8988T (cell line): ENCODE measurements at regions not wholly inside any gene's neighbourhood (a gene's known extent, or its start where the extent isn't known, plus 50 kb on each side); places are given as distances from the start of the nearest gene placed in this dataset.
"Not testable (repeated sequence)": the region's sequence is repeated elsewhere in the genome, so short reads cannot be mapped to it uniquely, and the experiment has no call there.

Experiments
- DNase-seq: peaks from one replicate; pipeline ENCODE4 v3.0.0; 2011

DNA sequence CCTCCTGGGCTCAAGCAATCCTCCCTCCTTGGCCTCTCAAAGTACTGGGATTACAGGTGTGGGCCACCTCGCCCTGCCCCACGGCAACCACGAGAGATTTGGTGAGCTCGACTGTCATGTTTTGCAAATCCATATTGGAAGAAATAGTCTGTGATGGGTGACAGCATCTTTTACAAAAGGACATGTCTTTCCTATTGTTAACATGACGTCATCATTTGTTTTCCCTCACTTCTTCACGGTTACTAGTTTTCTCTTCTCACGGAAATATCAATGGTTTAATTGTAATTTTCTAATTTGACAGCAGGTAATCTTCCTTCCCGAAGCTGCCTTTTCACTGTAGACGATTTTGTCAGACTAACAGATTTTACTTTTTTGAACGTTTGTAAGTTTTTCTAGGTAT lies 110.8 kb upstream of the GREM2 start:
- DNase-seq = no peak

DNA sequence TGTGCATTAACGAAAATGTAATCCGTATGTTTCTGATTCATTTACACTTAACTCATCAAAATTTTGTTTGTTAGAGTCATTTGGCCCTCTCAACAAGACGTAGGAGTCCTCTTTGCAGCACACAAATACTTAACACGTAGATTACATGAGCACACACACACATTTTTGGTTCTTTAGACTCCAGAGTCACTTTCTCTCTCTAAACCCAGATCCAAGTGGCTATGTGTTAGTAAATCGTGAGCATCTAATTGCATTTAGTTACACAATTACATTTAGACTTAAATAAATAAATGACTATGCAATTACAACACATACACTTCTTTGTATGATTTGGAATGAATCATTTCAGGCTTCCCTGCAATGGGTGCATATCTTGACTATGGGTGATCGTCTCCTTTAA lies 109.0 kb upstream of the GREM2 start:
- no peak for DNase-seq

DNA sequence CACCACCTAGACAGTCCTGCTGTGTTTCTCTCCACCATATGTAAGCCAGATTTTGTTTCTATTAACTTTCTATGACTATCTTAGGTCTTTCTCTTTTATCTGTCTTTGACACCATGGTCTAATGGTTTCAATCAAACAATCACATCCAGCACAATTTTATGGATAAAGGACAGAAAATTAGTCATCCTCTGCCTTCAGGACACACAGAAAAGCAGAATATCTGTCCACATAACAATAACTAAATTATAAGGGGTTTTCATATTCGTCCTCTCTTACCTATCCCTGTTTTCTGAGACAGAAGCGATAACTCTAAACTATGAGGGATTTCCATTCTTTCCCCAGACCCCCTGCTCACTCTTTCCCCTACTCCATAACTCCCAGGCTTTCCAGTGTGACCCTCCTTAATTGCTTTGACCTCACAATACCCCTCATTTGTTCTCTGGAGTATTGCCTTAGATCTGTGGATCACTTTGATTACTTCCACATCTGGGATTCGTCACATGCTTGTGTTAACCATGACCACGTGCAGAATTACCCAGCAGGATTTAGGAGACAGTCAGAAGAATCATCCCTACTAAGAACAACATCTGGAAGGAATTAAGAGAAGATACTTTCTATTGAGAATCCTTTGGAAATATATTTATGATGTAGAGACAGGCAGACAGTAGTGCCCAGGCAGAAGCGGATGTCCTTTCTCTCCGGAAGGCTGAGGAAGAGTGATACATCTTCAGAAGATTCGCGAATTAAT lies 108.2 kb upstream of the GREM2 start:
- DNase-seq = no peak

DNA sequence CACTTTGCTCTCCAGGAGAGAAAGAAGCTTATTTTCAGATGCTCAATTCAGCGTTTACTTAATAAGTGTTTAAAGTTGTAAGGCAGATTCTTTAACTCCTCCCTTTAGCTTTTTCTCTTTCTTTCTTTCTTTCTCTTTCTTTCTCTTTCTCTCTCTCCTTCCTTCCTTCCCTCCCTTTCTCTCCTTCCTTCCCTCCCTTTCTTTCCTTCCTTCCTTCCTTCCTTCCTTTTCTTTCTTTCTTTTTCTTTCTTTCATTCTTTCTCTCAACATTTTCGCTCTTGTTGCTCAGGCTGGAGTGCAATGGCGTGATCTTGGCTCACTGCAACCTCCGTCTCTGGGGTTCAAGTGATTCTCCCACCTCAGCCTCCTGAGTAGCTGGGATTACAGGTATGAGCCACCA lies 104.6 kb upstream of the GREM2 start:
- DNase-seq = not testable (repeated sequence)

DNA sequence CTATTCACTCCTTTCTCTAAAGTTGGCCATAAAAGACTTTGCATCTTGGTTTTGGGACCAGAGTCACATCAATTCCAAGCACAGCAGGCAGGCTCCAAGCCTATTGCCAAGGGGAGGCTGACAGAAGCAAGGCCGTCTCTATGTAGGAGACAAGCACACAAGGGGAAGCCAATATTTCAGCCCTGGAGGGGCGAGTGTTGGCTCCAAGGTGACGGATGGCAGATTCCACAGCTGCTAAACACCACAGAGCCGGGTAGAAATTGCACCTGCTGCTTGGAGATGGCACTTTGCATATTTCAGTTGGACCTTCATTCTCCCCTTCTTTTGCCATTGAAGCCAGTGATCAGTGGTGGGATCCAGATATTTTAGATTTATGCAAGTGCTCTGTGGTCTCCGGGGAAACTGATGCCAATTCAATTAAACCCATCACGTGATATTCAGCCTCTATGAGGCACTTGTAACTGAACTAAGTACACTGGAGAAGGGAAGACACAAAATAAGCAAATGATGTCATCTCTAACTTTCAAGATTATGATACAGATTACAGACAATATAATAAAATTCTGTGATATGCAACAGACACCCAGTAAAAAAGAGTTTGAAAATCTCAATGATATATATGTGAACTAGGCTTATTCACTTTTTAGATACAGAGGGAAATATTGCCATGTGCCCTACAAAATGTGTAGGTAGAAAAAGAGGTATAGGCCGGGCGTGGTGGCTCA lies 102.8 kb upstream of the GREM2 start:
- DNase-seq = no peak

DNA sequence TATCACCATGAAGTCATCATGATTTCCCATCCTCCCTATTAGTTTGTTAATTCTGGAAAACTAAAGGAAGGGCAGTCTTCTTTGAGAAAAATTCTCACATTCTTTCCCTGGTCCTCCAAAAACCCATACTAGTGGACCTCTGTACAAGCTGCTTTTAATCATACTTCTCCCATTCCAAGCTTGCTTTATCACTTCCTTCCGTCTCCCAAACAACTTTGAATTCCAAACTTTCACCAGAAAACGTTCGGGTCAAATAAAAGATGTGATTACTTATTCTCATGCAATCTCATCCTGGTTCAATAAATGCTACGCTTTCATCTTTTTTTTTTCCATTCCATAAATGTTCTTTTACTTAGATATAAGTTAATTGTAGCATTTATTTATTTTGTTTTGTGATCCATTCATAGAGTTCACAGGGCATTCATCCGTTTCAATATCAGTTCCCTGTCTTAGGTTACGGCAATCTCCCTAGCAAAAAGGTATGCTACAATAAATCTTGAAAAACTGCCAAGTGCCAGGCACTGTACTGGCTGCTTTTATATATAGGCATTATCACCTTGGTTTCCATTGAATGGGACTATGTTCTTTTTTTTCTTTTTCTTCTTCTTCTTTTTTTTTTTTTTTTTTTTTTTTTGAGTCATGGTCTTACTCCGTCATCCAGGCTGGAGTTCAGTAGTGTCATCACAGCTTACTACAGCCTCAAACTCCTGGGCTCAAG lies 100.2 kb upstream of the GREM2 start:
- no peak for DNase-seq

DNA sequence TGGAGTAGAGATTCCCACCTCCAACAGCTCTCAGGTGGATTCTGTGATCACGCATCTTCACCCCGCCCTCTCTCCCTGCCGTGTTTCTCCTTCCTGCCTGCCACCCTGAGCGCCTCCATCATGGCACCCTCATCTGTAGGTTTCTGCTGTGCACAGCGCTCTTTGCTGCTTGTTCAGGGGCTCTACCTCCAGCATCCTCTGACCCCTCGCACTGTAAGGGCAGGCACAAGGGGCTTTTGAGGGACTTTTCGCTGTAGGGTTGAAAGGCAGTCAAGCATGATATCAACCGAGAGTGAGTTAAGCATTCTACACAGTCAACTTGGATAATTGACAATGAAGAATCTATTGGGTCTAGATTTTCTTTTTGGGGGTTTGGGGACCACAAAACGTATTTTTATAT lies 99.1 kb upstream of the GREM2 start:
- DNase-seq = no peak

DNA sequence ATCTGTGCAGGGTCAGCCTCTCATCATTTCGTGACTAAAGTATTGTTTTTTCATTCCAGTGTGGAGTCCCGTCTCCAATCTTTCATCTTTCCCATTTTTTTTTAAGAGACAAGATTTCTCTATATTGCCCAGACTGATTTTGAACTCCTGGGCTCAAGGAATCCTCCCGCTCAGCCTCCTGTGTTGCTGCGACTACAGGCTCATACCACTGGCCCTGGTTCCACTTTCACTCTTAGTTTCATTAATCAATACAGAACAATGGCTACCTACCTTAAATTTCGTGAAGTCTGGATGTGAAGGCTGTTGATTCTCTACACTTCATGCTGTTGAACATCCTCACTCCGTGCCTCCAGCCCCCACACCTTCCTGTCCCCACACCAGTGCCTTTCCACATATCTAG lies 97.7 kb upstream of the GREM2 start:
- DNase-seq = no peak

DNA sequence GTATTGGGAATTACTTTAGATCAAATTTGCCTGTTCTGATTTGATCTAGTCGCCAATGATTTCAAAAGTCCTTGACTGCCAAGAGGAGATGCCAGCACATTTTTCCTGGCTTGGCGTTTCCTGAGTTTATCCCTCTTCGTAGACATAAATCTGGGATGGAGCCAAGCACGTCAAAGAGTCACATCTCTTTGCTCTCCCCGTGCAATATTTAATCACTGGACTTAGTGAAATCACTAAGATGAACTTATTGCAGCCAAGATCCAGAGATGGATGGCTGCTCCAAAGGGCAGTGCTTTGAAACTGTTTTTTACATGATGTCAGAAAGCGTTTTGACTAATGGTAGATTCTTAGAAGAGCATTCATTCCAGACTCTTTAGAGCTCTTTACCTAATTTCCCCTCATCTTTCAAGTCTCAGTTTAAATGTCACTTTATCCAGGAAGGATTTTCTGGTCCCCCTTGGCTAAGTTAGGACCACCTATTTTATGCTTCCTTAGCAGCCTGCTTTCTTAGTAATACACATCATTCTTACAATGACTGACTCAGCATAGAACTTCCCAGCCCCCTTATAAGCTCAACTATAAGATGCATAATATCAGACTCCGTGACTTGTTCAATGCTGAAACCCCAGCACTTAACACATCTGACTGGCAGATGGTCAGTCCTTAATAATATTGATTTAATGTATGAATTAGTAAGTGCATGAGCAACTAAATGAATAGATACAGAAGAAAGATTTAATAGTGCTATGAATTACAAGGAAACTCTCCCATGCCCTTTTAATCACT lies 94.4 kb upstream of the GREM2 start:
- no peak for DNase-seq

DNA sequence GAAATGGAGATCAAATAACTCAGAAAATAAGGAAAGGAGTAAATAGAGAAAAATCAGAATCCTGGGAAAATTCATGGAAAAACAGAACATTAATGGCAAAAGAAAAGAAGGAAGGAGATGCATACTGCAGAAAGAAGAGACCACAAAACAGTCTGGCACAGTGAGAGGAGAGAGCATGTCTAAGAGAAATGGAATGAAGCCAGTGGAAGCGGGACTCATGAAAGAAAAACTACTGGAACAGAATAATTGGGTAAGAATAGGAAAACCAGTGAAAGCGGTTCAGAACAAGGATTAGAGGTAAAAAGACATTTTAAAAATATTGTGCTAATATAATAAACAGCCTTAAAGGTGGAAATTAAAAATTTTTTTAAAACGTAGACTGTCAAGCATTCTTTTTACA lies 93.6 kb upstream of the GREM2 start:
- no peak for DNase-seq

DNA sequence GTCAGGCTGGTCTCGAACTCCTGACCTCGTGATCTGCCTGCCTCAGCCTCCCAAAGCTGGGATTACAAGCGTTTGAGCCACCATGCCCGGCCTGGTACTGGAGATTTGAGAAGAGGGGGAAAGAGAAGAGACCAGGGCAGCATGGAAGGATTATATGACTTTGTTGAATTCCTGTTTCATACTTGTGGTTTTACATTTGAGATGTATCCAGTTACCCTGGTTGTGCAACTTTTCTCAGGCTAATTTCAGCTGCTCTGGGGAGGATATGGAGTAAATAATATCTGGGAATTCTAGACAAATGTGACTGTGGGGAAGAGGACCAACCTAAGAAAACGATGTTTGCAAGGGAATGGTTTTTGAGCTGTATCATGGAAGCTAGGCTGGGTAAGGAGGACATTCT lies 89.5 kb upstream of the GREM2 start:
- no peak for DNase-seq

DNA sequence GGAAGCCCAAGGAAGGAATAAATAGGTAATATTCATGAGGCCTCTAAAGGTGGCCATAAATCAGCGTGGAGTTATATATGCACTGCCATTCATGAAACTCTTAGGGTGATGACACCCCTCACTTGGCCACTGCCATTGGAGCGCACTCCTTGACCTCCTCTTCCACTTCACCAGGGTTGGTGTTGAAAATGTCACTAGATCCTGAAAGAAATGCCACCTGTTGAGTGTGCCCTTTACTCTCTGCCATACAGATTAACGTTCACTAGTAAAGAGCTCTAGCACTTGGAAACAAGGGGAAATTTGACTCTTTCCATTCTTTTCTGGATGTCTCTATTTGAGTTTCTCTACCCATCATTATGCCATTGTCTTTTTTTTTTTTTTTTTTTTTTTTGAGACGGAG lies 83.5 kb upstream of the GREM2 start:
- DNase-seq = no peak

DNA sequence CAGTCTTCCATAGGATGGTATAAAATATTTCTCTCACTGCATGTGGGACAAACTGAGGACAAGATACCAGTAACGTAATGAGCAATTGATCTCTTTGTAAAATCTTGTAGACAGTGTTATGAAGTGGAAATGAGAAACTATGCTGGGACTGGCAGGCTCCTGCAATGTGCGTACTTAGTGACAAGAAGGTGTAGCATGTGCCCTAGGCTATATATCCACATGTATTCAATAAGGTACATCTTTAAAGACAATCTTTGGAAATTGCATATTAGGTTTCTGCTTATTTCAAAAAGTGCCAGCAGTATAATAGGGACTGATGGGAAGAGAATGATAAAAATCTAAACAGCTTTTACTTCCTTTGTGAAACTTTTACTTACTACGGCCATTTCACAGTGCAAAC lies 81.9 kb upstream of the GREM2 start:
- no peak for DNase-seq

DNA sequence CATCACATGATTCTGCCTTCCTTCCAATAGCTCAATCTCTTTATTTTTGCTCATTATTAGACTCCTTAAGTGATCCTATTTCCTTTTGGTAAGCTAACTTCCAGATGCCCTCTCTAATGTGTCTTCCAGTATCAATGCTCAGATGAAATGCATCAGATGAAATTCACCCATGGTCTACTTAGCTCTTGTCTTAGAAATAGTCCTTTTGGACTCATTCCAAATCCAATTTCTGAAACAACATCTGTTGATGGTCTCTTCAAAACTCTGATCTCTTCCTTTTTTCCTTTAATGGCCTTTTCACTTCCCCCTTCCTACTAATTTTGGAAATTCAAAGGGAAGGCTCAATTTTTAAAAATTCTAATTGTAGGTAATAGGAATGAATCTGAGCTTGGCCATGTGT lies 81.1 kb upstream of the GREM2 start:
- DNase-seq = no peak

DNA sequence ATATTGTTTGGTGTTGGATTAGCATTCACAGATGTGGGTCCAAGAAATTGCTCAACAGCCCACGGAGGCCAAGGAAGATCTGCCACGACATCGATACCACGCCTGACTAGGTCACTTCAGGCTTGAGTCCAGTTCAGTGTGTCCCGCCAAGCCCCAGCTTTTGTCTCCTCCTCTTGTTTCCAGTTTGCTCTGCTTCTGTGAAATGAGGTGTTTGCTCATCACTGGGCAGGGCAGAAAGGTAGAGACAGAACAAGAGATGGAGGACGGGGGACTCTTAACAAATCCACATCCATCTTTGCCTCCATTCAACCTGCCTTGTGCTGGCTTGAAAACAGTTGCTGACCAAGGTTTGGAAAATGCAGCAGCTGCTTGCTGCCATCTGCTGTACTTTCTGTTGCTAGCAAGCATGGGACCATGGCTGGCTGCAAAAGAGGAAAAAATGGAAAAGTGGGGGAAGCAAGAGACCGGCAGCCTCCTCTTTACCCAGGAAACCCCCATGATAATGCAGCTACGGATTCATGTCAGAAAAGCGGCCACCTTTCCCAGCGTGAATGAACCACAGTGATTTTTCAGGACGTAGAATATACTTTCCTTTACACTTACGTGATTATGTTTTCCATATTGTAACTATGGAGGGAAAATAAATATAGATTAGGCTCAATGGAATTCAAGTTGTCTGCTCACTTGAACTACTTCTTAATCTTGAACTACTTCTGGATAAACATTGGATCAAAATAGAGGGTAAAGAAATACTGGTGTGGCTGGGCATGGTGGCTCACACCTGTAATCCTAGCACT lies 80.2 kb upstream of the GREM2 start:
- DNase-seq = peak; percentile 11

DNA sequence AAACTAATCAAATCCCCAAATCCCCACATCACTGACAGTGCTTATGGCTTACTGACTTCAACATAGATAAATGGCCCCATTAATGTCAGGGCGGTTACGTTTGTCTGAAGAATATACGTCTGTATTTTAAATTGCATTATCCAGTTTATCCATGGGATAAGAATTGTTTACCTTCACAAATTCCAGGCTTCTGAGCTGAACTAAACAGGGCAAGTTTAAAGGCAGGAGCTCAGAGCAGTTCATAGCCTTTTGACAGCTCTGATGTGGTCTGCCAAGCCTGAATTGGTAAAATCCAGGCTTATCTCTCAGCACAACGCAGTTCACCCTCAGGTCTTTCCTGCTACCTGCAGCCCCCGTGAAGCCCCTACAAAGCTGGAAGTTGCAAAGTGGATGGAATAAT lies 79.5 kb upstream of the GREM2 start:
- DNase-seq = no peak

DNA sequence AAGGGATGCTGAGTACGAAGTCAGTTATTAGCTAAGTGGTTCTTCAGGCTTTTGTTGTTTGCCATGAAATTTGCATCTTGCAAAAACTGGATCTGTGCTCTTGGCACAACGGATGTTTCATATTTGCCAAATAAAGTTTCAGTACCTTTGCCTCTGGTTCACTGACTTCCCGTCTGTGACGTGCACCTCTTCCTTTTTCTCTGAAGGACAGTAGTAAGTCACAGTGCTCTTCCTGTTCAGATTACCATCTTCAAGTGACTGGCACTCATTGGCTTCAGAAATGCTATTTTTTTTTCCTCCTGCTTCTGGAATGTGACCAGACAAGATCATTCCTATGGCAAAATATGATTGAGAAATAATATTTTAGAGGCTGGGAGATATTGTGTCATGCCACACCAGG lies 75.9 kb upstream of the GREM2 start:
- DNase-seq = no peak

DNA sequence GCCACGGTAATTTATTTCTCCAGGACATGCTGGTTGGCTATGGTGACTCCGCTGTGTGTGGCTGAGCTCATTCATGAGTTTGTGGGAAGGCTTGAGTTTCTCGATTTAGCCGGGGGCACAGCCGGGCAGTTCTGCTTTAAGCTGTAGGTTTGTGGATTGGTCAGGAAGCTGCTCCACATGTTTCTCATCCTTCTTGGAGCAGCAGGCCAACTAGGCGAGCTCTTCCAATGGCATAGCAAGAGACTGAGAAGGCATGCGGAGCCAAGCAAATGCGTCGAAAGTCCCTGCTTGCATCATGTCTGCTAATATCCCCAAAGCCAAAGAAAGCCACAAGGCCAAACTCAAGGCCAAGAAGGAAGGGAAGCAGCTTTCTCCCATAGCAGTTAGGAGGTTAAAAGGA lies 71.6 kb upstream of the GREM2 start:
- DNase-seq = no peak

DNA sequence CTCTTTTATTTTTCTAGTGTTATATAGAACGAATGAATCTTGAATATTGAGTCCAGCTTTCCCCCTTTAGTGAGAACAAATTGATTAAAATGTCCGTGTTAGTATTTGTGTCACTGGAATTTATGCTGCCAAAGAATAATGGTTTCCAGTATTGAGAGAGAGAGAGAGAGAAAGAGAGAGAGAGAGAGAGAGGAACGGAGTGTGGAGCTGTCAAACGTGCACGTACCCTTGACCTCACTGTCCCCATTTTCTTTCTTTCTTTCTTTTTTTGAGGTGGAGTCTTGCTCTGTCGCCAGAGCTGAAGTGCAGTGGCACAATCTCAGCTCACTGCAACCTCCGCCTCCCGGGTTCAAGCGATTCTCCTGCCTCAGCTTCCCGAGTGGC lies 70.9 kb upstream of the GREM2 start:
- DNase-seq = no peak

DNA sequence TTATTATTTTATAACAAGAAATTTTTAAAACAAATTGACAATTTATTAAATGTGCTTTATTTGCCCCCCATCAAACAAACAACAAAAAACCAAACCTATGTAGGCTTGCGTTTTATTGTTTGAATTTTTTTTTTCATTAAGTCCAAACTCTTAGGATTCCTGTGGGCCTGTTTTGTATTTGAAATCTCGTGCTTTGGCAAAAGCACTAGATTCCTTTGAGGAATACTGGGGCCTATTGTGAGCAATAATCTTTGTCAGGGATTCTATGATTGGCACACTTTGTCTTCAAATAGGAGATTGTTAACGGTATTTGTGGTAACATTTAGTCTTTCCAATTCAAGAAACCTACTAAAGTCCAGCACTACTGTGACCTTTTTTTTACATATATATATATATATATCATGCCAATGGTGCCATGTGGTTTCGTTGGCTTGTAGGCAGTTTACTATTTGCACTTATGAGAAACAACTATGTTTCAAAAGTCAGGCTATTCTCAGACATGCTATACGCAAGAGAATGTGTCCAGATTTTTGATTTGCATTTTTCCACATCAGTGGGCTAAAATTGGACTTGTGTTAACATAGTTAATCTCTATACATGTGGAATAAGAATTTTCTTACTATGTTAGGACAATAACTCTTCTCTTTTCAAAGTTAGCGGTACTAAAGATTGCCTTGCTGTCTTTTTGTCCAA lies 70.4 kb upstream of the GREM2 start:
- DNase-seq = no peak

DNA sequence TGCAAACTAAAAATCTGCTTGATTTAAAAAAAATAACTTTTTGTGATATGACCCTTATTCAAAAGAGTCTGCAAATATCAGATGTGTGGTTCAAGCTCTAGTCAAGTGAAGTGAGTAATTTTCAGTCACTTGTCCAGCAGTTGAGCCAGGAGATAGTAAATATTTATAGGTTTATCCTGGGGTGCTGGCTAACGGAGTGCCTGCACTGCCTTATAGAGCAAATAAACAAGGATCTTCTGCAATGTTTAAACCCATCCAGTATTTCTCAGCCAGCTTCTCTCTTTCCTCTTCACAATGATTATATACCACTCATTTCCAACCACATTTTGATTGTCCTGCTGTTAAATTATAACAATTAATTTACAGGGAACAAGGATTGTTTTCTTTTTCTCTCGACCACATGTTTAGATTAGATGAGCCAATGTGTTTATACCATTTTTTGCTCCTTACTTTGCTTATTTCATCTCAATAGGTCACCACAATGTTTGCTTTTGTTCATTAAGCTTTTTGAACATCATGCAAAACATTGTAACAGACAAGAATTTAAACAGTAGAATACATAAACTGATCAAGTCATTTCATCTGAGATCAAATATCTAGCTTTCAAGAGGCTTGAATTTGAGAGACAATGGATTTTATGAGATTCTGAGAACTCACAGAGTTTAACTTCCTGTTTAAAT lies 60.3 kb upstream of the GREM2 start:
- no peak for DNase-seq
